NCI-H226 (cell line): ENCODE measurements at regions not wholly inside any gene's neighbourhood (a gene's known extent, or its start where the extent isn't known, plus 50 kb on each side); places are given as distances from the start of the nearest gene placed in this dataset.

Source experiments
- DNase-seq: peaks from one replicate; pipeline ENCODE4 v3.0.0-alpha.2; 2015

GRCh38 chr4:138078751-138079520 is 163.2 kb downstream of the SLC7A11 start:
- DNase-seq, result no peak

- no peak for DNase-seq
Observed at GRCh38 chr4:138078253-138078652, 163.9 kb downstream of the SLC7A11 start.

- no peak for DNase-seq
Observed at GRCh38 chr4:138076561-138076960, 165.6 kb downstream of the SLC7A11 start.

- no peak for DNase-seq
Observed at GRCh38 chr4:138070816-138071215, 171.3 kb downstream of the SLC7A11 start.

- no peak for DNase-seq
Observed at GRCh38 chr4:138063581-138063980, 178.6 kb downstream of the SLC7A11 start.

GRCh38 chr4:138062929-138063328 is 179.2 kb downstream of the SLC7A11 start:
- DNase-seq, result peak; percentile 32

- DNase-seq, result no peak
Observed at GRCh38 chr4:138056541-138056940, 185.6 kb downstream of the SLC7A11 start.

- DNase-seq, result peak; percentile 29
Observed at GRCh38 chr4:138055890-138056289, 186.3 kb downstream of the SLC7A11 start.

GRCh38 chr4:138053641-138054301 is 188.4 kb downstream of the SLC7A11 start:
- peak; percentile 96 for DNase-seq

- DNase-seq, result peak; percentile 49
Observed at GRCh38 chr4:138052806-138053632, 189.1 kb downstream of the SLC7A11 start.

- DNase-seq, result peak; percentile 55
Observed at GRCh38 chr4:138051157-138051556, 191.0 kb downstream of the SLC7A11 start.

- peak; percentile 18 for DNase-seq
Observed at GRCh38 chr4:138050601-138051000, 191.5 kb downstream of the SLC7A11 start.

- no peak for DNase-seq
Observed at GRCh38 chr4:138049355-138049754, 192.8 kb downstream of the SLC7A11 start.

- DNase-seq, result no peak
Observed at GRCh38 chr4:138047290-138047689, 194.9 kb downstream of the SLC7A11 start.

GRCh38 chr4:138045036-138045435 is 197.1 kb downstream of the SLC7A11 start:
- no peak for DNase-seq

GRCh38 chr4:138039010-138039409 is 203.1 kb downstream of the SLC7A11 start:
- no peak for DNase-seq

GRCh38 chr4:138037696-138038095 is 204.5 kb downstream of the SLC7A11 start:
- no peak for DNase-seq

GRCh38 chr4:138035781-138036258 is 206.3 kb downstream of the SLC7A11 start:
- peak; percentile 49 for DNase-seq

- peak; percentile 60 for DNase-seq
Observed at GRCh38 chr4:138034871-138035270, 207.3 kb downstream of the SLC7A11 start.

GRCh38 chr4:138032222-138032621 is 209.9 kb downstream of the SLC7A11 start:
- DNase-seq, result no peak

GRCh38 chr4:138030375-138030774 is 211.8 kb downstream of the SLC7A11 start:
- no peak for DNase-seq

GRCh38 chr4:138028923-138029322 is 213.2 kb downstream of the SLC7A11 start:
- no peak for DNase-seq

GRCh38 chr4:138021139-138021830 is 220.9 kb downstream of the SLC7A11 start:
- DNase-seq, result no peak
